Esophagus squamous epithelium (tissue), 4 donors: ENCODE measurements at regions not wholly inside any gene's neighbourhood (a gene's known extent, or its start where the extent isn't known, plus 50 kb on each side); places are given as distances from the start of the nearest gene placed in this dataset.

Experiments
- CTCF ChIP-seq, 6 experiments: fragments of 450-650 bp in 4 of 6; fragments of 200-600 bp in 2 of 6; sonication (generic) in 2 of 6; IDR thresholded peaks; one replicate each; pipeline ENCODE4 v1.5.1; 2016 to 2019; ENCODE audit warnings: antibody characterized with exemption in 6 of 6, mild to moderate bottlenecking in 4 of 6, moderate library complexity in 4 of 6
- POLR2A ChIP-seq, 4 donors: fragments of 450-650 bp; IDR thresholded peaks; one replicate each; pipeline ENCODE4 v1.6.1; 2017; ENCODE audit warnings: antibody characterized with exemption in 4 of 4, mild to moderate bottlenecking in 4 of 4, moderate library complexity in 3 of 4

- TF ChIP-seq CTCF (IDR thresholded peaks at IDR 0.05): no peak
- no peak for TF ChIP-seq POLR2A (IDR thresholded peaks at IDR 0.05)
These were observed 187.7 kb upstream of the TAS2R1 start for GRCh38 chr5:9817819-9818218.
